ENCODE measurements at regions not wholly inside any gene's neighbourhood (a gene's known extent, or its start where the extent isn't known, plus 50 kb on each side); places are given as distances from the start of the nearest gene placed in this dataset.

- intact Hi-C loops (cut with micrococcal nuclease; ENCODE audit: unreplicated experiment) (no loop called here), in situ Hi-C loops (cut with HindIII; ENCODE audit: low pct_unique_long_range_greater_than_20kb, low sequenced_read_pairs) (no loop called here)
- peaks cover 42% of the 10 kb centered on the region for H3K4me1 ChIP-seq (ENCODE audit: control insufficient read depth, insufficient read depth, low read length)
- ATAC-seq (peak; percentile 58), DNase-seq (ENCODE audit: low read depth, low spot score) (no peak)
- POLR2A ChIA-PET = no interaction called here
- no peaks in the 10 kb centered on the region for H3K9me3 ChIP-seq (ENCODE audit: control insufficient read depth, insufficient read depth, low read depth, low read length)
- BruUV-seq (replicated peaks) = no TSS peak
- H3K4me3 ChIP-seq (ENCODE audit: low read depth in 2 of 2, low read length in 2 of 2) = no peak overlapping the region
- no peaks in the 10 kb centered on the region for H3K27me3 ChIP-seq (ENCODE audit: control insufficient read depth, insufficient read depth, low read length)
- H3K36me3 ChIP-seq (ENCODE audit: control insufficient read depth, insufficient read depth, low read length) = no peaks in the 10 kb centered on the region
- TF ChIP-seq, protein P1, sequence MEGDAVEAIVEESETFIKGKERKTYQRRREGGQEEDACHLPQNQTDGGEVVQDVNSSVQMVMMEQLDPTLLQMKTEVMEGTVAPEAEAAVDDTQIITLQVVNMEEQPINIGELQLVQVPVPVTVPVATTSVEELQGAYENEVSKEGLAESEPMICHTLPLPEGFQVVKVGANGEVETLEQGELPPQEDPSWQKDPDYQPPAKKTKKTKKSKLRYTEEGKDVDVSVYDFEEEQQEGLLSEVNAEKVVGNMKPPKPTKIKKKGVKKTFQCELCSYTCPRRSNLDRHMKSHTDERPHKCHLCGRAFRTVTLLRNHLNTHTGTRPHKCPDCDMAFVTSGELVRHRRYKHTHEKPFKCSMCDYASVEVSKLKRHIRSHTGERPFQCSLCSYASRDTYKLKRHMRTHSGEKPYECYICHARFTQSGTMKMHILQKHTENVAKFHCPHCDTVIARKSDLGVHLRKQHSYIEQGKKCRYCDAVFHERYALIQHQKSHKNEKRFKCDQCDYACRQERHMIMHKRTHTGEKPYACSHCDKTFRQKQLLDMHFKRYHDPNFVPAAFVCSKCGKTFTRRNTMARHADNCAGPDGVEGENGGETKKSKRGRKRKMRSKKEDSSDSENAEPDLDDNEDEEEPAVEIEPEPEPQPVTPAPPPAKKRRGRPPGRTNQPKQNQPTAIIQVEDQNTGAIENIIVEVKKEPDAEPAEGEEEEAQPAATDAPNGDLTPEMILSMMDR (IDR thresholded peaks at IDR 0.05) = no peak
- no peak for TF ChIP-seq TCF7L2 (IDR thresholded peaks at IDR 0.05; ENCODE audit: low read depth, low read length)
- TF ChIP-seq POLR2AphosphoS5 (IDR thresholded peaks at IDR 0.05; ENCODE audit: low read depth, low read length) = no peak
- TF ChIP-seq SIN3A (IDR thresholded peaks at IDR 0.05; ENCODE audit: borderline replicate concordance, insufficient read depth, low read depth, low read length) = no peak
- TF ChIP-seq REST (IDR thresholded peaks at IDR 0.05; ENCODE audit: insufficient read depth in 1 of 2, low read depth in 2 of 2, low read length in 1 of 2) = no peak
- peak overlapping the region; percentile 83 for H3K27ac ChIP-seq (ENCODE audit: low read length)
- CTCF ChIA-PET = interaction anchor here (1.1 to 1.7 kb wide), 2 partner anchors 28 to 89 kb away, joined by 3 to 7 read pairs; no protein-coding TSS in a partner anchor
Observed at GRCh38 chr20:62589150-62589498, 53.2 kb upstream of the SLCO4A1 start.

DNA sequence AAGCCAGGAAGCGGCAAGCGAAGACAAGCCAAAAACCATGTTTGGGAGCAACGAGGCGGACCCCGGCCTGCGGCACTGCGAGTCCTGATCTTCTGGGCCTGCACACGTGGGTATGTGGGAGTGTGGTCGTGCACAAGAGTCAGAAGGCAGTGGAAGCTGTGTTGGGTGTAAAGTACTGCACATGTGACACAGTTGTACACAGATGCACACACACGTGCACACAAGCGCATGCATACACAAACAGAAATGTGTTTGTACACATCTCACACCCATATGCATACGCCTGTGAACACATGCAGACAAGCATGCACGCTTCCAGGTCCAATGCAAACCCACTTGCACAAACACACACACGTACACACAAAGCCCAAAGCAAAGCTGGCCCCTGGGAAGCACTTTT lies 52.6 kb upstream of the SLCO4A1 start:
- no peaks in the 10 kb centered on the region for H3K36me3 ChIP-seq (ENCODE audit: control insufficient read depth, insufficient read depth, low read length)
- no peak overlapping the region for H3K4me3 ChIP-seq (ENCODE audit: low read depth in 2 of 2, low read length in 2 of 2)
- H3K27ac ChIP-seq (ENCODE audit: low read length) = peak overlapping the region; percentile 83
- ChIA-PET CTCF (no interaction called here), POLR2A (no interaction called here)
- in situ Hi-C loops (cut with HindIII; ENCODE audit: low pct_unique_long_range_greater_than_20kb, low sequenced_read_pairs) = no loop called here
- no peaks in the 10 kb centered on the region for H3K27me3 ChIP-seq (ENCODE audit: control insufficient read depth, insufficient read depth, low read length)
- no peak for TF ChIP-seq REST (IDR thresholded peaks at IDR 0.05; ENCODE audit: insufficient read depth in 1 of 2, low read depth in 2 of 2, low read length in 1 of 2)
- TF ChIP-seq SIN3A (IDR thresholded peaks at IDR 0.05; ENCODE audit: borderline replicate concordance, insufficient read depth, low read depth, low read length) = no peak
- no peak for TF ChIP-seq POLR2AphosphoS5 (IDR thresholded peaks at IDR 0.05; ENCODE audit: low read depth, low read length)
- TF ChIP-seq TCF7L2 (IDR thresholded peaks at IDR 0.05; ENCODE audit: low read depth, low read length) = no peak
- TF ChIP-seq, protein P1 (IDR thresholded peaks at IDR 0.05) = no peak
- DNase-seq (ENCODE audit: low read depth, low spot score) (no peak), ATAC-seq (no peak)
- peaks cover 42% of the 10 kb centered on the region for H3K4me1 ChIP-seq (ENCODE audit: control insufficient read depth, insufficient read depth, low read length)
- intact Hi-C loops (cut with micrococcal nuclease; ENCODE audit: unreplicated experiment) = no loop called here
- H3K9me3 ChIP-seq (ENCODE audit: control insufficient read depth, insufficient read depth, low read depth, low read length) = no peaks in the 10 kb centered on the region
- no TSS peak for BruUV-seq (replicated peaks)
